Astrocyte (in vitro differentiated cells and primary cell): ENCODE measurements at regions not wholly inside any gene's neighbourhood (a gene's known extent, or its start where the extent isn't known, plus 50 kb on each side); places are given as distances from the start of the nearest gene placed in this dataset.
"Not testable (repeated sequence)": the region's sequence is repeated elsewhere in the genome, so short reads cannot be mapped to it uniquely, and the experiment has no call there.

ENCODE experiments used
- DNase-seq: peaks from one replicate; pipeline ENCODE4 v3.0.0-alpha.2; 2010; ENCODE audit warnings: low read depth
- FAIRE-seq: peaks from 2 replicates; lab custom pipeline; 2011; peaks lifted over from hg19 to GRCh38; lab: Jason Lieb, UNC
- H2AFZ ChIP-seq: 2 replicates; pipeline ENCODE4 v1.6.0; 2012; ENCODE audit warnings: low read depth, low read length, inconsistent platforms
- H3K27ac ChIP-seq: 2 replicates; pipeline ENCODE4 v1.5.1; 2011; ENCODE audit warnings: low read depth, low read length, inconsistent platforms
- H3K27me3 ChIP-seq: 2 replicates; pipeline ENCODE4 v1.6.0; 2011; ENCODE audit warnings: low read length, inconsistent platforms; ENCODE audit not compliant: insufficient read depth
- H3K36me3 ChIP-seq: 2 replicates; pipeline ENCODE4 v1.5.1; 2011; ENCODE audit warnings: low read length, inconsistent platforms; ENCODE audit not compliant: insufficient read depth
- H3K4me1 ChIP-seq: 2 replicates; pipeline ENCODE4 v1.5.1; 2011; ENCODE audit warnings: low read length, inconsistent platforms; ENCODE audit not compliant: insufficient read depth
- H3K4me2 ChIP-seq: 2 replicates; pipeline ENCODE4 v1.6.0; 2012; ENCODE audit warnings: low read length, inconsistent platforms
- H3K4me3 ChIP-seq: 2 replicates; pipeline ENCODE4 v1.5.1; 2011; ENCODE audit warnings: low read depth, mild to moderate bottlenecking, low read length, inconsistent platforms; ENCODE audit not compliant: insufficient read depth
- H3K79me2 ChIP-seq: 2 replicates; pipeline ENCODE4 v1.6.0; 2012; ENCODE audit warnings: mild to moderate bottlenecking, low read length, inconsistent platforms; ENCODE audit not compliant: insufficient read depth
- H3K9ac ChIP-seq: 2 replicates; pipeline ENCODE4 v1.6.0; 2012; ENCODE audit warnings: mild to moderate bottlenecking, low read length, inconsistent platforms
- H3K9me3 ChIP-seq: 2 replicates; pipeline ENCODE4 v1.5.1; 2012; ENCODE audit warnings: low read depth, mild to moderate bottlenecking, low read length, inconsistent platforms; ENCODE audit not compliant: insufficient read depth
- H4K20me1 ChIP-seq: 2 replicates; pipeline ENCODE4 v1.6.0; 2012; ENCODE audit warnings: low read length, inconsistent platforms; ENCODE audit not compliant: insufficient read depth
- H3K27ac Mint-ChIP-seq: one replicate; pipeline ENCODE4 v1.8.0; 2021; ENCODE audit warnings: mild to moderate bottlenecking, mixed read lengths; ENCODE audit not compliant: unreplicated experiment
- H3K27me3 Mint-ChIP-seq: one replicate; pipeline ENCODE4 v1.8.0; 2021; ENCODE audit warnings: low read depth, mixed read lengths; ENCODE audit not compliant: unreplicated experiment
- H3K36me3 Mint-ChIP-seq: one replicate; pipeline ENCODE4 v1.8.0; 2021; ENCODE audit warnings: low read depth, mixed read lengths; ENCODE audit not compliant: unreplicated experiment
- H3K4me1 Mint-ChIP-seq: one replicate; pipeline ENCODE4 v1.8.0; 2021; ENCODE audit warnings: low read depth, mixed read lengths; ENCODE audit not compliant: unreplicated experiment
- H3K4me3 Mint-ChIP-seq: one replicate; pipeline ENCODE4 v1.8.0; 2021; ENCODE audit warnings: mild to moderate bottlenecking, moderate library complexity, mixed read lengths; ENCODE audit not compliant: unreplicated experiment
- H3K9me3 Mint-ChIP-seq: one replicate; pipeline ENCODE4 v1.8.0; 2021; ENCODE audit warnings: mild to moderate bottlenecking, mixed read lengths; ENCODE audit not compliant: unreplicated experiment
- CTCF ChIP-seq: IDR thresholded peaks from 2 replicates; pipeline ENCODE4 v1.5.1; 2011; ENCODE audit warnings: low read depth, mild to moderate bottlenecking, inconsistent platforms, low read length, moderate library complexity; ENCODE audit not compliant: insufficient read depth
- EZH2 ChIP-seq: IDR thresholded peaks from 2 replicates; pipeline ENCODE4 v1.6.1; 2012; ENCODE audit warnings: mild to moderate bottlenecking, low read length, inconsistent platforms; ENCODE audit not compliant: insufficient read depth

- no peak overlapping the region for H3K4me3 Mint-ChIP-seq
- H3K36me3 Mint-ChIP-seq, result no peaks in the 10 kb centered on the region
- no peaks in the 10 kb centered on the region for H3K4me1 Mint-ChIP-seq
- no peak for FAIRE-seq
- Histone ChIP-seq H3K36me3 (no peaks in the 10 kb centered on the region), H2AFZ (no peak overlapping the region), H3K27ac (no peak overlapping the region), H3K4me3 (no peak overlapping the region), H3K9me3 (no peaks in the 10 kb centered on the region), H3K4me1 (no peaks in the 10 kb centered on the region), H4K20me1 (no peaks in the 10 kb centered on the region), H3K79me2 (no peaks in the 10 kb centered on the region), H3K9ac (no peak overlapping the region), H3K27me3 (no peaks in the 10 kb centered on the region), H3K4me2 (no peak overlapping the region)
- DNase-seq, result no peak
- H3K27ac Mint-ChIP-seq, result no peak overlapping the region
- no peaks in the 10 kb centered on the region for H3K27me3 Mint-ChIP-seq
- TF ChIP-seq EZH2 (no peak), CTCF (no peak)
- H3K9me3 Mint-ChIP-seq, result no peaks in the 10 kb centered on the region
These were observed 562.0 kb downstream of the SMARCA1 start for GRCh38 chrX:128961290-128961689.

DNA sequence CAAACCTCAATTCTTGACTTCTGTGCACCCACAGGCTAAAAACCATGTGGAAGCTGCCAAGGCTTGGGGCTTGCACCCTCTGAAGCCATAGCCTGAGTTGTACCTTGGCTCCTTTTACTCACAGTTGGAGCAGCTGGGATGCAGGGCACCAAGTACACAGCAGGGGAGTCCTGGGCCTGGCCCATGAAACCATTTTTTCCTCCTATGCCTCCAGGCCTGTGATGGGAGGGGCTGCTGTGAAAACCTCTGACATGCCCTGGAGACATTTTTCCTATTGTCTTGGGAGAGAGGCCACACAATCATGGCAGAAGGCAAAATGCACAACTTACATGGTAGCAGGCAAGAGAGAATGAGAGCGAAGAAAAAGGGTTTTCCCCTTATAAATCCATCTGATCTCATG, 568.6 kb downstream of the SMARCA1 start:
- not testable (repeated sequence) for H3K27ac Mint-ChIP-seq, H3K4me1 Mint-ChIP-seq, H3K79me2 ChIP-seq, FAIRE-seq, H3K27ac ChIP-seq, H3K9ac ChIP-seq, H3K9me3 ChIP-seq, H3K4me3 ChIP-seq, DNase-seq, H3K4me1 ChIP-seq, H3K27me3 ChIP-seq, H3K36me3 Mint-ChIP-seq, H3K4me3 Mint-ChIP-seq, H2AFZ ChIP-seq, H3K4me2 ChIP-seq, H4K20me1 ChIP-seq, H3K36me3 ChIP-seq, H3K27me3 Mint-ChIP-seq
- H3K9me3 Mint-ChIP-seq, result peaks cover 11% of the 10 kb centered on the region

DNA sequence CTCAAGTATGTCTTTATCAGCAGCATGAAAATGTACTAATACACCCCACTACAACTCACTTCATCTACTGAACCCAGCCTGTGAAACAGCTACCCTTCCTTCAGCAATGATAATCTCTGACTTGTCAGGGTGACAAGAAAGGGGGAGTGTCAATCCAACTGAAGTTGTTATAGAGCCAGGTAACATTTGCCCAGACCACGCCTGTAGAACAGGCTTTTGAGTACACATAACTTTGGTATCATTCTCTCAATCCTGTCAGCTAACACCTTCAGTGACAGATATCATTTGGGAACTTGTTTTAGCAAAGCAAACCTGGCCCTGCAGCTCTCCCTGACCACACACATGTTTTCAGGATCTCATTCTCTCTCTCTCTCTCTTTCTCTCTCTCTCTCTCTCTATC, 592.2 kb downstream of the SMARCA1 start:
- no peak for TF ChIP-seq EZH2
- TF ChIP-seq CTCF, result no peak
- no peak for FAIRE-seq
- H3K4me3 ChIP-seq, result no peak overlapping the region
- Mint-ChIP-seq H3K4me3 (no peak overlapping the region), H3K27ac (no peak overlapping the region), H3K9me3 (peaks cover 6% of the 10 kb centered on the region), H3K36me3 (peaks cover 2% of the 10 kb centered on the region), H3K27me3 (no peaks in the 10 kb centered on the region), H3K4me1 (no peaks in the 10 kb centered on the region)
- no peaks in the 10 kb centered on the region for H4K20me1 ChIP-seq
- H3K9me3 ChIP-seq, result no peaks in the 10 kb centered on the region
- H3K9ac ChIP-seq, result no peak overlapping the region
- H3K4me1 ChIP-seq, result no peaks in the 10 kb centered on the region
- no peak overlapping the region for H2AFZ ChIP-seq
- no peak overlapping the region for H3K27ac ChIP-seq
- no peak for DNase-seq
- H3K36me3 ChIP-seq, result no peaks in the 10 kb centered on the region
- no peaks in the 10 kb centered on the region for H3K79me2 ChIP-seq
- no peak overlapping the region for H3K4me2 ChIP-seq
- H3K27me3 ChIP-seq, result no peaks in the 10 kb centered on the region
